Astrocyte (in vitro differentiated cells and primary cell): ENCODE measurements at regions not wholly inside any gene's neighbourhood (a gene's known extent, or its start where the extent isn't known, plus 50 kb on each side); places are given as distances from the start of the nearest gene placed in this dataset.

Experiments
- DNase-seq: peaks from one replicate; pipeline ENCODE4 v3.0.0-alpha.2; 2010; ENCODE audit warnings: low read depth
- FAIRE-seq: peaks from 2 replicates; lab custom pipeline; 2011; peaks lifted over from hg19 to GRCh38; lab: Jason Lieb, UNC
- H2AFZ ChIP-seq: 2 replicates; pipeline ENCODE4 v1.6.0; 2012; ENCODE audit warnings: low read depth, low read length, inconsistent platforms
- H3K27ac ChIP-seq: 2 replicates; pipeline ENCODE4 v1.5.1; 2011; ENCODE audit warnings: low read depth, low read length, inconsistent platforms
- H3K27me3 ChIP-seq: 2 replicates; pipeline ENCODE4 v1.6.0; 2011; ENCODE audit warnings: low read length, inconsistent platforms; ENCODE audit not compliant: insufficient read depth
- H3K36me3 ChIP-seq: 2 replicates; pipeline ENCODE4 v1.5.1; 2011; ENCODE audit warnings: low read length, inconsistent platforms; ENCODE audit not compliant: insufficient read depth
- H3K4me1 ChIP-seq: 2 replicates; pipeline ENCODE4 v1.5.1; 2011; ENCODE audit warnings: low read length, inconsistent platforms; ENCODE audit not compliant: insufficient read depth
- H3K4me2 ChIP-seq: 2 replicates; pipeline ENCODE4 v1.6.0; 2012; ENCODE audit warnings: low read length, inconsistent platforms
- H3K4me3 ChIP-seq: 2 replicates; pipeline ENCODE4 v1.5.1; 2011; ENCODE audit warnings: low read depth, mild to moderate bottlenecking, low read length, inconsistent platforms; ENCODE audit not compliant: insufficient read depth
- H3K79me2 ChIP-seq: 2 replicates; pipeline ENCODE4 v1.6.0; 2012; ENCODE audit warnings: mild to moderate bottlenecking, low read length, inconsistent platforms; ENCODE audit not compliant: insufficient read depth
- H3K9ac ChIP-seq: 2 replicates; pipeline ENCODE4 v1.6.0; 2012; ENCODE audit warnings: mild to moderate bottlenecking, low read length, inconsistent platforms
- H3K9me3 ChIP-seq: 2 replicates; pipeline ENCODE4 v1.5.1; 2012; ENCODE audit warnings: low read depth, mild to moderate bottlenecking, low read length, inconsistent platforms; ENCODE audit not compliant: insufficient read depth
- H4K20me1 ChIP-seq: 2 replicates; pipeline ENCODE4 v1.6.0; 2012; ENCODE audit warnings: low read length, inconsistent platforms; ENCODE audit not compliant: insufficient read depth
- H3K27ac Mint-ChIP-seq: one replicate; pipeline ENCODE4 v1.8.0; 2021; ENCODE audit warnings: mild to moderate bottlenecking, mixed read lengths; ENCODE audit not compliant: unreplicated experiment
- H3K27me3 Mint-ChIP-seq: one replicate; pipeline ENCODE4 v1.8.0; 2021; ENCODE audit warnings: low read depth, mixed read lengths; ENCODE audit not compliant: unreplicated experiment
- H3K36me3 Mint-ChIP-seq: one replicate; pipeline ENCODE4 v1.8.0; 2021; ENCODE audit warnings: low read depth, mixed read lengths; ENCODE audit not compliant: unreplicated experiment
- H3K4me1 Mint-ChIP-seq: one replicate; pipeline ENCODE4 v1.8.0; 2021; ENCODE audit warnings: low read depth, mixed read lengths; ENCODE audit not compliant: unreplicated experiment
- H3K4me3 Mint-ChIP-seq: one replicate; pipeline ENCODE4 v1.8.0; 2021; ENCODE audit warnings: mild to moderate bottlenecking, moderate library complexity, mixed read lengths; ENCODE audit not compliant: unreplicated experiment
- H3K9me3 Mint-ChIP-seq: one replicate; pipeline ENCODE4 v1.8.0; 2021; ENCODE audit warnings: mild to moderate bottlenecking, mixed read lengths; ENCODE audit not compliant: unreplicated experiment
- CTCF ChIP-seq: IDR thresholded peaks from 2 replicates; pipeline ENCODE4 v1.5.1; 2011; ENCODE audit warnings: low read depth, mild to moderate bottlenecking, inconsistent platforms, low read length, moderate library complexity; ENCODE audit not compliant: insufficient read depth
- EZH2 ChIP-seq: IDR thresholded peaks from 2 replicates; pipeline ENCODE4 v1.6.1; 2012; ENCODE audit warnings: mild to moderate bottlenecking, low read length, inconsistent platforms; ENCODE audit not compliant: insufficient read depth

GRCh38 chr10:53109320-53109719 is 336.7 kb upstream of the MBL2 start:
- H3K4me3 Mint-ChIP-seq, result no peak overlapping the region

GRCh38 chr10:53108317-53108934 is 335.8 kb upstream of the MBL2 start:
- Histone ChIP-seq H3K4me1 (no peaks in the 10 kb centered on the region), H3K27ac (no peak overlapping the region), H3K4me3 (no peak overlapping the region), H3K36me3 (no peaks in the 10 kb centered on the region), H3K9me3 (no peaks in the 10 kb centered on the region), H3K9ac (no peak overlapping the region), H4K20me1 (no peaks in the 10 kb centered on the region), H3K4me2 (no peak overlapping the region), H3K79me2 (no peaks in the 10 kb centered on the region), H2AFZ (no peak overlapping the region), H3K27me3 (no peaks in the 10 kb centered on the region)
- no peak for DNase-seq
- H3K9me3 Mint-ChIP-seq, result peaks cover 6% of the 10 kb centered on the region
- no peak overlapping the region for H3K27ac Mint-ChIP-seq
- no peak overlapping the region for H3K4me3 Mint-ChIP-seq
- no peaks in the 10 kb centered on the region for H3K4me1 Mint-ChIP-seq
- TF ChIP-seq CTCF (no peak), EZH2 (no peak)
- H3K27me3 Mint-ChIP-seq, result no peaks in the 10 kb centered on the region
- H3K36me3 Mint-ChIP-seq, result no peaks in the 10 kb centered on the region
- FAIRE-seq, result no peak

More at GRCh38 chr10:53109320-53109719, 336.7 kb upstream of the MBL2 start:
- Mint-ChIP-seq H3K27ac (no peak overlapping the region), H3K9me3 (peaks cover 6% of the 10 kb centered on the region), H3K4me1 (no peaks in the 10 kb centered on the region), H3K27me3 (no peaks in the 10 kb centered on the region), H3K36me3 (no peaks in the 10 kb centered on the region)
- no peaks in the 10 kb centered on the region for H4K20me1 ChIP-seq
- DNase-seq (no peak), FAIRE-seq (no peak)
- no peak overlapping the region for H3K27ac ChIP-seq
- no peaks in the 10 kb centered on the region for H3K79me2 ChIP-seq
- H2AFZ ChIP-seq, result no peak overlapping the region
- no peak overlapping the region for H3K9ac ChIP-seq
- no peaks in the 10 kb centered on the region for H3K27me3 ChIP-seq
- no peaks in the 10 kb centered on the region for H3K36me3 ChIP-seq
- TF ChIP-seq EZH2, result no peak
- TF ChIP-seq CTCF, result no peak
- H3K9me3 ChIP-seq, result no peaks in the 10 kb centered on the region
- no peak overlapping the region for H3K4me2 ChIP-seq
- no peaks in the 10 kb centered on the region for H3K4me1 ChIP-seq
- H3K4me3 ChIP-seq, result no peak overlapping the region

- H2AFZ ChIP-seq, result no peak overlapping the region
Observed at GRCh38 chr10:53107711-53108110, 335.1 kb upstream of the MBL2 start.

More at GRCh38 chr10:53107711-53108110, 335.1 kb upstream of the MBL2 start:
- Histone ChIP-seq H3K4me3 (no peak overlapping the region), H3K27ac (no peak overlapping the region), H3K79me2 (no peaks in the 10 kb centered on the region), H4K20me1 (no peaks in the 10 kb centered on the region), H3K36me3 (no peaks in the 10 kb centered on the region), H3K4me1 (no peaks in the 10 kb centered on the region), H3K4me2 (no peak overlapping the region), H3K27me3 (no peaks in the 10 kb centered on the region), H3K9ac (no peak overlapping the region), H3K9me3 (no peaks in the 10 kb centered on the region)
- no peaks in the 10 kb centered on the region for H3K36me3 Mint-ChIP-seq
- H3K4me1 Mint-ChIP-seq, result no peaks in the 10 kb centered on the region
- DNase-seq (no peak), FAIRE-seq (no peak)
- no peaks in the 10 kb centered on the region for H3K27me3 Mint-ChIP-seq
- no peak overlapping the region for H3K4me3 Mint-ChIP-seq
- no peak overlapping the region for H3K27ac Mint-ChIP-seq
- H3K9me3 Mint-ChIP-seq, result peaks cover 6% of the 10 kb centered on the region
- no peak for TF ChIP-seq CTCF
- TF ChIP-seq EZH2, result no peak
